CD14-positive monocyte (primary cell): ENCODE measurements at regions not wholly inside any gene's neighbourhood (a gene's known extent, or its start where the extent isn't known, plus 50 kb on each side); places are given as distances from the start of the nearest gene placed in this dataset.

Experiments used
- DNase-seq, 3 donors: peaks; one replicate each; pipeline ENCODE4 v3.0.0-alpha.2; 2011 to 2022
- H2AFZ ChIP-seq: 2 replicates; pipeline ENCODE4 v1.6.0; 2012; ENCODE audit warnings: mild to moderate bottlenecking, low read depth, low read length, inconsistent platforms; ENCODE audit not compliant: insufficient read depth, poor library complexity, severe bottlenecking
- H3K27ac ChIP-seq, 2 donors: 1 replicate in 1 of 2; 2 replicates in 1 of 2; pipeline ENCODE4 v1.5.1; 2012 to 2013; ENCODE audit warnings: low read length in 2 of 2, control low read depth in 1 of 2, inconsistent platforms in 1 of 2, low read depth in 1 of 2, mild to moderate bottlenecking in 1 of 2
- H3K27me3 ChIP-seq, 2 donors: one replicate each; pipeline versions ENCODE4 v1.6.0 to v1.6.1; 2011 to 2013; ENCODE audit warnings: low read length in 2 of 2; ENCODE audit not compliant: control insufficient read depth in 2 of 2, insufficient read depth in 2 of 2
- H3K36me3 ChIP-seq, 2 donors: replicated peaks in 1 of 2; 1 replicate in 1 of 2; 2 replicates in 1 of 2; pipeline versions ENCODE4 v1.5.1 to v1.6.1; 2012 to 2013; ENCODE audit warnings: low read length in 2 of 2, control low read depth in 1 of 2, inconsistent platforms in 1 of 2, mild to moderate bottlenecking in 1 of 2; ENCODE audit not compliant: insufficient read depth in 2 of 2, control insufficient read depth in 1 of 2
- H3K4me1 ChIP-seq, 2 donors: 1 replicate in 1 of 2; 2 replicates in 1 of 2; pipeline versions ENCODE4 v1.5.1 to v1.6.1; 2012 to 2013; ENCODE audit warnings: low read length in 2 of 2, control low read depth in 1 of 2, inconsistent platforms in 1 of 2, mild to moderate bottlenecking in 1 of 2, moderate library complexity in 1 of 2; ENCODE audit not compliant: insufficient read depth in 2 of 2, control insufficient read depth in 1 of 2
- H3K4me2 ChIP-seq: replicated peaks from 2 replicates; pipeline ENCODE3; 2012; ENCODE audit warnings: low read length, moderate library complexity, mild to moderate bottlenecking; ENCODE audit not compliant: poor library complexity, severe bottlenecking; ENCODE audit errors: extremely low read depth
- H3K4me3 ChIP-seq, 3 experiments: fragments of 200-600 bp in 1 of 3; sonication (generic) in 1 of 3; replicated peaks in 1 of 3; 1 replicate in 2 of 3; 2 replicates in 1 of 3; pipeline ENCODE4 v1.5.1; 2011 to 2013; ENCODE audit warnings: low read length in 3 of 3, mild to moderate bottlenecking in 3 of 3, control low read depth in 2 of 3, low read depth in 2 of 3, inconsistent platforms in 1 of 3, moderate library complexity in 1 of 3
- H3K79me2 ChIP-seq: 2 replicates; pipeline ENCODE4 v1.6.0; 2012; ENCODE audit warnings: mild to moderate bottlenecking, control low read depth, inconsistent platforms, low read length, moderate library complexity; ENCODE audit not compliant: insufficient read depth
- H3K9ac ChIP-seq: 2 replicates; pipeline ENCODE4 v1.6.0; 2017; ENCODE audit warnings: low read length, mild to moderate bottlenecking; ENCODE audit not compliant: insufficient read depth, poor library complexity, severe bottlenecking
- H3K9me3 ChIP-seq, 2 donors: replicated peaks in 1 of 2; 1 replicate in 1 of 2; 2 replicates in 1 of 2; pipeline versions ENCODE4 v1.5.1 to v1.6.1; 2012 to 2013; ENCODE audit warnings: low read length in 2 of 2, control low read depth in 1 of 2; ENCODE audit not compliant: control insufficient read depth in 1 of 2, insufficient read depth in 1 of 2
- H4K20me1 ChIP-seq: 2 replicates; pipeline ENCODE4 v1.6.0; 2012; ENCODE audit warnings: mild to moderate bottlenecking, low read length, control low read depth, moderate library complexity; ENCODE audit not compliant: insufficient read depth
- H3K27ac Mint-ChIP-seq, 7 donors: one replicate each; pipeline ENCODE4 v1.8.0; 2020; ENCODE audit warnings: mild to moderate bottlenecking in 7 of 7, mixed read lengths in 7 of 7, moderate library complexity in 6 of 7, inconsistent platforms in 2 of 7
- H3K27me3 Mint-ChIP-seq, 3 donors: one replicate each; pipeline ENCODE4 v1.8.0; 2021 to 2022; ENCODE audit warnings: low read depth in 3 of 3, mild to moderate bottlenecking in 3 of 3, mixed read lengths in 3 of 3, moderate library complexity in 3 of 3, inconsistent platforms in 1 of 3
- H3K36me3 Mint-ChIP-seq, 2 donors: one replicate each; pipeline ENCODE4 v1.8.0; 2020; ENCODE audit warnings: mixed read lengths in 2 of 2, inconsistent platforms in 1 of 2, mild to moderate bottlenecking in 1 of 2
- H3K4me1 Mint-ChIP-seq: one replicate; pipeline ENCODE4 v1.8.0; 2020; ENCODE audit warnings: mild to moderate bottlenecking, mixed read lengths
- H3K4me3 Mint-ChIP-seq, 2 donors: one replicate each; pipeline ENCODE4 v1.8.0; 2020; ENCODE audit warnings: mild to moderate bottlenecking in 2 of 2, mixed read lengths in 2 of 2, moderate library complexity in 1 of 2
- H3K9me3 Mint-ChIP-seq, 7 donors: one replicate each; pipeline ENCODE4 v1.8.0; 2020 to 2022; ENCODE audit warnings: mixed read lengths in 7 of 7, mild to moderate bottlenecking in 6 of 7, moderate library complexity in 6 of 7, inconsistent platforms in 2 of 7
- CTCF ChIP-seq: fragments of 200-600 bp; IDR thresholded peaks from one replicate; pipeline ENCODE4 v1.8.0; 2022; ENCODE audit warnings: antibody characterized with exemption, mild to moderate bottlenecking
- WGBS: methylation state at CpG from one replicate; pipeline ENCODE4 v1.1.5; 2013; ENCODE audit warnings: missing lambda C conversion rate; ENCODE audit not compliant: insufficient coverage; 5-methylcytosine and 5-hydroxymethylcytosine counted together
- intact Hi-C, 2 donors: fragments of 100-400 bp; cut with micrococcal nuclease; formaldehyde crosslinking; loops; one replicate each; pipeline versions ENCODE4 v1.15.0 to v1.15.1; 2023

- Histone ChIP-seq H3K4me2 (no peak overlapping the region), H3K79me2 (no peaks in the 10 kb centered on the region), H3K36me3 (no peaks in the 10 kb centered on the region), H3K4me1 (no peaks in the 10 kb centered on the region), H4K20me1 (no peaks in the 10 kb centered on the region), H3K9me3 (no peaks in the 10 kb centered on the region), H3K4me3 (no peak overlapping the region), H2AFZ (no peak overlapping the region), H3K27me3 (no peaks in the 10 kb centered on the region), H3K27ac (no peak overlapping the region), H3K9ac (no peak overlapping the region)
- 100% methylated on average over 1 of the region's 4 CpGs for WGBS
- no peak overlapping the region for H3K4me3 Mint-ChIP-seq
- H3K27me3 Mint-ChIP-seq: no peaks in the 10 kb centered on the region
- no peaks in the 10 kb centered on the region for H3K4me1 Mint-ChIP-seq
- H3K9me3 Mint-ChIP-seq: peaks cover 0 to 3% (median 1%) of the 10 kb centered on the region in 7 donors
- TF ChIP-seq CTCF: no peak
- H3K27ac Mint-ChIP-seq: no peak overlapping the region
- DNase-seq: no peak
- intact Hi-C loops: no loop called here
- H3K36me3 Mint-ChIP-seq: no peaks in the 10 kb centered on the region
Measured at GRCh38 chr2:149735237-149735958, 147.8 kb upstream of the MMADHC start.

GRCh38 chr2:149733936-149734685 lies 146.5 kb upstream of the MMADHC start:
- H3K9me3 Mint-ChIP-seq: peaks cover 0 to 3% (median under 1%) of the 10 kb centered on the region in 7 donors

More at GRCh38 chr2:149733936-149734685, 146.5 kb upstream of the MMADHC start:
- Histone ChIP-seq H3K9me3 (no peaks in the 10 kb centered on the region), H3K9ac (no peak overlapping the region), H3K4me3 (no peak overlapping the region), H3K27me3 (no peaks in the 10 kb centered on the region), H3K4me2 (no peak overlapping the region), H4K20me1 (no peaks in the 10 kb centered on the region), H3K36me3 (no peaks in the 10 kb centered on the region), H3K27ac (no peak overlapping the region), H3K4me1 (no peaks in the 10 kb centered on the region), H2AFZ (no peak overlapping the region), H3K79me2 (no peaks in the 10 kb centered on the region)
- DNase-seq: no peak
- intact Hi-C loops: no loop called here
- Mint-ChIP-seq H3K4me1 (no peaks in the 10 kb centered on the region), H3K27ac (no peak overlapping the region), H3K27me3 (no peaks in the 10 kb centered on the region), H3K4me3 (no peak overlapping the region), H3K36me3 (no peaks in the 10 kb centered on the region)
- no peak for TF ChIP-seq CTCF
- WGBS: 83% methylated on average over 1 of the region's 3 CpGs
